HAP-1 (cell line): ENCODE measurements at regions not wholly inside any gene's neighbourhood (a gene's known extent, or its start where the extent isn't known, plus 50 kb on each side); places are given as distances from the start of the nearest gene placed in this dataset.

Experiments
- DNase-seq, 2 experiments: peaks; one replicate each; pipeline ENCODE4 v3.0.0-alpha.2; 2016 to 2020; ENCODE audit warnings: low spot score in 2 of 2
- H3K27me3 ChIP-seq: fragments of 250-450 bp; sonication (Bioruptor Pico); 2 replicates; pipeline ENCODE4 v1.5.1; 2020; ENCODE audit warnings: low read depth, mild to moderate bottlenecking, moderate library complexity
- H3K36me3 ChIP-seq: fragments of 250-450 bp; sonication (Bioruptor Pico); replicated peaks from 2 replicates; pipeline ENCODE4 v1.5.1; 2020; ENCODE audit warnings: mild to moderate bottlenecking
- H3K4me1 ChIP-seq: fragments of 250-450 bp; sonication (Bioruptor Pico); 2 replicates; pipeline ENCODE4 v1.5.1; 2020; ENCODE audit warnings: mild to moderate bottlenecking
- H3K4me3 ChIP-seq: fragments of 250-450 bp; sonication (Bioruptor Pico); 2 replicates; pipeline ENCODE4 v1.5.1; 2020; ENCODE audit warnings: mild to moderate bottlenecking, moderate library complexity
- H3K9me3 ChIP-seq: fragments of 250-450 bp; sonication (Bioruptor Pico); 2 replicates; pipeline ENCODE4 v1.5.1; 2020; ENCODE audit warnings: mild to moderate bottlenecking, moderate library complexity
- in situ Hi-C: fragments of 300-500 bp; cut with MboI; formaldehyde crosslinking; loops from 3 replicates; pipeline ENCODE4 v1.14.3; 2020; ENCODE audit warnings: low sequenced_read_pairs, inconsistent platforms, mixed read lengths

- H3K4me3 ChIP-seq, result no peak overlapping the region
- H3K27me3 ChIP-seq, result no peaks in the 10 kb centered on the region
- in situ Hi-C loops, result loop anchor here (5.0 to 25.0 kb wide), 3 partner anchors 202 to 1001 kb away; no protein-coding TSS in a partner anchor
- H3K9me3 ChIP-seq, result no peaks in the 10 kb centered on the region
- DNase-seq, result no peak
- no peaks in the 10 kb centered on the region for H3K36me3 ChIP-seq
- peaks cover 5% of the 10 kb centered on the region; the same call in 1 of the 2 replicates for H3K4me1 ChIP-seq
These were observed 489.5 kb downstream of the TNS1 start for GRCh38 chr2:217513258-217513657.

- DNase-seq, result no peak
- H3K4me3 ChIP-seq, result no peak overlapping the region
- no peaks in the 10 kb centered on the region for H3K27me3 ChIP-seq
- in situ Hi-C loops, result loop anchor here (5.0 to 25.0 kb wide), 3 partner anchors 202 to 1000 kb away; no protein-coding TSS in a partner anchor
- H3K36me3 ChIP-seq, result no peaks in the 10 kb centered on the region
- peaks cover 5% of the 10 kb centered on the region; the same call in 1 of the 2 replicates for H3K4me1 ChIP-seq
- H3K9me3 ChIP-seq, result no peaks in the 10 kb centered on the region
These were observed 490.1 kb downstream of the TNS1 start for GRCh38 chr2:217512728-217513127.

- H3K4me3 ChIP-seq, result no peak overlapping the region
- no peak for DNase-seq
- in situ Hi-C loops, result loop anchor here (5.0 to 25.0 kb wide), 3 partner anchors 203 to 1000 kb away; no protein-coding TSS in a partner anchor
- peaks cover 5% of the 10 kb centered on the region; the same call in 1 of the 2 replicates for H3K4me1 ChIP-seq
- H3K36me3 ChIP-seq, result no peaks in the 10 kb centered on the region
- H3K9me3 ChIP-seq, result no peaks in the 10 kb centered on the region
- H3K27me3 ChIP-seq, result no peaks in the 10 kb centered on the region
These were observed 490.5 kb downstream of the TNS1 start for GRCh38 chr2:217512259-217512658.

GRCh38 chr2:217511850-217512249 is 490.9 kb downstream of the TNS1 start:
- H3K4me3 ChIP-seq, result no peak overlapping the region
- H3K36me3 ChIP-seq, result no peaks in the 10 kb centered on the region
- no peaks in the 10 kb centered on the region for H3K27me3 ChIP-seq
- in situ Hi-C loops, result loop anchor here (5.0 to 25.0 kb wide), 3 partner anchors 203 to 1000 kb away; no protein-coding TSS in a partner anchor
- DNase-seq, result no peak
- no peaks in the 10 kb centered on the region for H3K9me3 ChIP-seq
- H3K4me1 ChIP-seq, result peaks cover 5% of the 10 kb centered on the region; the same call in 1 of the 2 replicates

- peak; percentile 81 to 88 for DNase-seq
- no peaks in the 10 kb centered on the region for H3K36me3 ChIP-seq
- no peak overlapping the region for H3K4me3 ChIP-seq
- no peaks in the 10 kb centered on the region for H3K27me3 ChIP-seq
- in situ Hi-C loops, result loop anchor here (5.0 to 25.0 kb wide), 3 partner anchors 204 to 999 kb away; no protein-coding TSS in a partner anchor
- no peaks in the 10 kb centered on the region for H3K9me3 ChIP-seq
- peaks cover 5% of the 10 kb centered on the region; the same call in 1 of the 2 replicates for H3K4me1 ChIP-seq
These were observed 492.0 kb downstream of the TNS1 start for GRCh38 chr2:217510771-217511291.

DNA sequence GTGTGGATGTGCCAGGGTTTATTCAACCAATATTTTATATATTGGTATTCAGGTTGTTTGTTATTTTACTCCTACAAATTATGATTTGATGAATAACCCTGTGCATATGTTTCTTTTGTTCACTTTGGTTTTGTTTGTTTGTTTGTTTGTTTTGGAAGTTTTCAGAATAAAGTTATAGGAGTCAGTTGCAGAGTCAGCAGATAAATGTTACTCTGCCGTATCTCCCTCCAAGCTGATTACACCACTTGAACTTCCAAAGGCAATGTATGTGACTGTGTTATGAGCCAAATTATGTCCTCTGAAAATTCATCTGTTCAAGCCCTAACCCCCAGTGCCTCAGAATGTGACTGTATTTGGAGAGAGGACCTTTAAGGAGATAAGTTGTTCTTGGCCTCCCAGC is 497.5 kb downstream of the TNS1 start:
- in situ Hi-C loops, result loop anchor here (25.0 kb wide), 1 partner anchor 993 kb away; no protein-coding TSS in a partner anchor
- no peak overlapping the region for H3K4me3 ChIP-seq
- no peaks in the 10 kb centered on the region for H3K9me3 ChIP-seq
- DNase-seq, result no peak
- H3K27me3 ChIP-seq, result no peaks in the 10 kb centered on the region
- no peaks in the 10 kb centered on the region for H3K36me3 ChIP-seq
- H3K4me1 ChIP-seq, result peaks cover 1% of the 10 kb centered on the region; the same call in 1 of the 2 replicates

DNA sequence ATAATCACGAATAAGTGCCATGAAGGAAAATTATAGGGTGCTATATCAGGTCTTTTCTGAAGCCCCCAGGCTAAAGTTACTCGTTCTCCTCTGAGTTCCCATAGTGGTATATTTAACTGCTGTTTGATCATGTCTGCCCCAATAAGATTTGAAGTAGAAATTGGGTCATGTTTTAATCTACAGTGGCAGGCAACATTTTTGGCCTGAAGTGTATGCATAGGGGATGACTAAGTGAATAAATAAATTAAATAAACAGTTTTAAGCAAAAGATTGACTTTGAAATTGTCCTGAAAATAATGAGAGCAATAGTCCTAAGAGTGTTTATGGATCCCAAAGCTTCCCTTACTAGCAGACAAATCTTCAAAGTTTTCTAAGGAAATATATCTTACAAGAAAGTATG is 500.9 kb downstream of the TNS1 start:
- Histone ChIP-seq H3K27me3 (no peaks in the 10 kb centered on the region), H3K36me3 (no peaks in the 10 kb centered on the region), H3K4me1 (no peaks in the 10 kb centered on the region), H3K4me3 (no peak overlapping the region), H3K9me3 (no peaks in the 10 kb centered on the region)
- DNase-seq, result no peak
- in situ Hi-C loops, result loop anchor here (25.0 kb wide), 1 partner anchor 990 kb away; no protein-coding TSS in a partner anchor

DNA sequence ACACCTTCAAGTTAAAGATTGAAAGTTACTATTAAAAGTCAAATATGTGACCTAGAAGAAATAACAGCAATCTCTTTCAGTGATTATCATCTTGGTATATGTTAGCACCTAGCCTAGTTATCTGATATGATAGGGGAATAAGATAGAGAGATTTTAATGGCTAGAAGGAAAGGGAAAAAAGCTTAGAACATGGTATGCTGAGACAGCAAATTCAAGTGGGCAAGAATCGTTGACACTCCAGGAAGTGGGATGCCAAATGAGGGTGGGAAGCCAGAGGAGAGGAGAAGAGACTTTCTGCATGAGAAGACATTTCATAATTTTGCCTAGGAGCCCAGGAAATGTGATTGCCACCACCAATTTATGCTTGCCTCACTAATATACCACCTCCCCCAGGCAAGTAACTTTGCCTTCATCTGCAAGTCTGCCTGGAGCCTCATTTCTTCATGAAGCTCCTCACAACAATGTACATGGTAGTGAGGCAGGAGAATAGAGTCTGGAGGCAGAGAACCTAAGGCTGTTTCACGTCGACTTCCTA is 504.9 kb downstream of the TNS1 start:
- H3K9me3 ChIP-seq, result no peaks in the 10 kb centered on the region
- DNase-seq, result no peak
- H3K27me3 ChIP-seq, result no peaks in the 10 kb centered on the region
- no peaks in the 10 kb centered on the region for H3K36me3 ChIP-seq
- H3K4me1 ChIP-seq, result no peaks in the 10 kb centered on the region
- H3K4me3 ChIP-seq, result no peak overlapping the region
- in situ Hi-C loops, result no loop called here

- Histone ChIP-seq H3K4me1 (no peaks in the 10 kb centered on the region), H3K27me3 (no peaks in the 10 kb centered on the region), H3K4me3 (no peak overlapping the region), H3K36me3 (no peaks in the 10 kb centered on the region), H3K9me3 (no peaks in the 10 kb centered on the region)
- no peak for DNase-seq
- in situ Hi-C loops, result no loop called here
These were observed 508.2 kb downstream of the TNS1 start for GRCh38 chr2:217494557-217494956.

GRCh38 chr2:217491271-217491670 is 511.5 kb downstream of the TNS1 start:
- Histone ChIP-seq H3K27me3 (no peaks in the 10 kb centered on the region), H3K4me3 (no peak overlapping the region), H3K36me3 (no peaks in the 10 kb centered on the region), H3K4me1 (no peaks in the 10 kb centered on the region), H3K9me3 (no peaks in the 10 kb centered on the region)
- no peak for DNase-seq
- in situ Hi-C loops, result no loop called here

GRCh38 chr2:217489145-217489960 is 513.4 kb downstream of the TNS1 start:
- in situ Hi-C loops, result no loop called here
- Histone ChIP-seq H3K9me3 (no peaks in the 10 kb centered on the region), H3K27me3 (no peaks in the 10 kb centered on the region), H3K36me3 (no peaks in the 10 kb centered on the region), H3K4me1 (no peaks in the 10 kb centered on the region), H3K4me3 (no peak overlapping the region)
- DNase-seq, result no peak

- Histone ChIP-seq H3K4me3 (no peak overlapping the region), H3K4me1 (no peaks in the 10 kb centered on the region), H3K36me3 (no peaks in the 10 kb centered on the region), H3K9me3 (no peaks in the 10 kb centered on the region), H3K27me3 (no peaks in the 10 kb centered on the region)
- no peak for DNase-seq
- in situ Hi-C loops, result no loop called here
These were observed 518.7 kb downstream of the TNS1 start for GRCh38 chr2:217484046-217484445.

GRCh38 chr2:217482056-217482710 is 520.6 kb downstream of the TNS1 start:
- Histone ChIP-seq H3K4me1 (no peaks in the 10 kb centered on the region), H3K36me3 (no peaks in the 10 kb centered on the region), H3K27me3 (no peaks in the 10 kb centered on the region), H3K4me3 (no peak overlapping the region), H3K9me3 (no peaks in the 10 kb centered on the region)
- in situ Hi-C loops, result no loop called here
- no peak for DNase-seq
